HG03432 (cell line): ENCODE measurements at regions not wholly inside any gene's neighbourhood (a gene's known extent, or its start where the extent isn't known, plus 50 kb on each side); places are given as distances from the start of the nearest gene placed in this dataset.

Experiments
- ATAC-seq: cut with Tn5 transposase; IDR thresholded peaks from one replicate; pipeline ENCODE4 v1.9.1; 2021; ENCODE audit warnings: mild to moderate bottlenecking, moderate library complexity; ENCODE audit not compliant: unreplicated experiment

GRCh38 chr3:127105587-127105986 is 87.3 kb upstream of the PRR23E start:
- ATAC-seq: no peak

- ATAC-seq: no peak
Measured at GRCh38 chr3:127106053-127106452, 86.9 kb upstream of the PRR23E start.

GRCh38 chr3:127106456-127106855 is 86.5 kb upstream of the PRR23E start:
- ATAC-seq: no peak

GRCh38 chr3:127107002-127107401 is 85.9 kb upstream of the PRR23E start:
- ATAC-seq: no peak

- ATAC-seq: no peak
Measured at GRCh38 chr3:127107491-127108375, 85.2 kb upstream of the PRR23E start.

- no peak for ATAC-seq
Measured at GRCh38 chr3:127108796-127109195, 84.1 kb upstream of the PRR23E start.

GRCh38 chr3:127110982-127111693 is 81.8 kb upstream of the PRR23E start:
- no peak for ATAC-seq

GRCh38 chr3:127112796-127113570 is 79.9 kb upstream of the PRR23E start:
- no peak for ATAC-seq

GRCh38 chr3:127113571-127113891 is 79.4 kb upstream of the PRR23E start:
- no peak for ATAC-seq

GRCh38 chr3:127114337-127115070 is 78.4 kb upstream of the PRR23E start:
- no peak for ATAC-seq

GRCh38 chr3:127115691-127116351 is 77.1 kb upstream of the PRR23E start:
- no peak for ATAC-seq

- ATAC-seq: no peak
Measured at GRCh38 chr3:127118366-127118765, 74.6 kb upstream of the PRR23E start.

- no peak for ATAC-seq
Measured at GRCh38 chr3:127119693-127120464, 73.1 kb upstream of the PRR23E start.

GRCh38 chr3:127120851-127121647 is 71.9 kb upstream of the PRR23E start:
- ATAC-seq: no peak

GRCh38 chr3:127121885-127122284 is 71.0 kb upstream of the PRR23E start:
- ATAC-seq: no peak

- ATAC-seq: no peak
Measured at GRCh38 chr3:127123533-127123932, 69.4 kb upstream of the PRR23E start.

- ATAC-seq: no peak
Measured at GRCh38 chr3:127124120-127124519, 68.8 kb upstream of the PRR23E start.

GRCh38 chr3:127131424-127132170 is 61.3 kb upstream of the PRR23E start:
- no peak for ATAC-seq
